Activated CD4-positive, CD25-positive, alpha-beta regulatory T cell treated with anti-CD3 and anti-CD28 coated beads, Interleukin-2, amount 50 U/mL, for 72 hours (primary cell): ENCODE measurements at regions not wholly inside any gene's neighbourhood (a gene's known extent, or its start where the extent isn't known, plus 50 kb on each side); places are given as distances from the start of the nearest gene placed in this dataset.

Source experiments
- DNase-seq: peaks from one replicate; pipeline ENCODE4 v3.0.0; 2021

DNA sequence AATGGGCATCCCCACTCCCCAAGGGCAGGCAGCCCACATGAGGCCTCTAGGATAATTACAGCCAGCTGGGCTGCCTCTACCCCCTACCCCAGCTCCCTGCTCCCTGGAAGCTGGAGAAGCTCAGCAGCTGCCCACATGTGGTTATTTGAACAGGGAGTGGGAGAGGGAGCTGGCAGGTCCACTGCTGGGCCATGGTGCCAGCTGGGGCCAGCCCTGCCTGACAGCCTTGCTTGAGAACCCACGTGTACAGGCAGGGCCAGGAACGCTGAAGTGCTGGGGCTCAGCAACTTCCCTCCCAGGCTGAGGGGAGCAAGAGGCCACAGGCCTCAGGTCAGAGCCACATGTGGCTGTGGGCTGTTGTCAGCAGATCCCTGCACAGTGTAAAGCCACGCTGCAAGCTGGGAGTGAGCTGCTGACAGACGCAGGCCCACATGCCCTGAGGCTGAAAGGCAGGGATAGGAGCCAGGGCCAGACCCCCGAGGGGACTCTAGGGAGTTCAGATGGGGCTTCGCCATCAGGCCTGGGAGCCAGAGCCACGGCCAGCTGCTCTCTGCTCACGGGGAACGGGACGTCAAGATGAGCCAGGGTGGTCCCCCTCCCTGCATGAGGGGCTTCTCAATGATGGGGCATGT lies 129.0 kb downstream of the SYF2 start:
- DNase-seq = no peak

DNA sequence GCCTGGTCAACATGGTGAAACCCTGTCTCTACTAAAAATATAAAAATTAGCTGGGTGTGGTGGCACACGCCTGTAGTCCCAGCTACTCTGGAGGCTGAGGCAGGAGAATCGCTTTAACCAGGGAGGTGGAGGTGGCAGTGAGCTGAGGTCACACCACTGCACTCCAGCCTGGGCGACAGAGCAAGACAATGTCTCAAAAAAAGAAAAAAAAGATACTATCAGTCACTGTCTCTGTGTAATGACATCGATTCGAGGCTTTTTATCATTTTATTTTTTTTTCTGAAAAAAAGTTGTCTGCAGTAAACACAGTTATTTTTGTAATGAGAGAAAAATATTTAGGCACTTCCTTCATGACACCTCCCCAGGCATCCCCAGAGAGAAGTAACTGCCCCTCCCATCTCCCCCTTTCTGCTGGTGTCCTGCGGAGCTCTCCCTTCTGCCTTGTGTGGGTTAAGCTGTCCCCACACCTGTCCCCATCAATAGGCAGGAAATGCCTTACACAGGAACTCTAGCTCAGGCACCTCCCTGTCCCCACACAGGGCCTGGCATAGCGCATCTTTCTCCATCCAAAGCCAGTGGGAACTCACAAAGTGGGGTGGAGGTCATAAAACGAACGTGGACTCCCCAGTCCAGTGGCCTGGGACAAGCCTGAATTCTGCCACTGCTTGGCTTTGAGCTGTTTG lies 132.0 kb downstream of the SYF2 start:
- no peak for DNase-seq

DNA sequence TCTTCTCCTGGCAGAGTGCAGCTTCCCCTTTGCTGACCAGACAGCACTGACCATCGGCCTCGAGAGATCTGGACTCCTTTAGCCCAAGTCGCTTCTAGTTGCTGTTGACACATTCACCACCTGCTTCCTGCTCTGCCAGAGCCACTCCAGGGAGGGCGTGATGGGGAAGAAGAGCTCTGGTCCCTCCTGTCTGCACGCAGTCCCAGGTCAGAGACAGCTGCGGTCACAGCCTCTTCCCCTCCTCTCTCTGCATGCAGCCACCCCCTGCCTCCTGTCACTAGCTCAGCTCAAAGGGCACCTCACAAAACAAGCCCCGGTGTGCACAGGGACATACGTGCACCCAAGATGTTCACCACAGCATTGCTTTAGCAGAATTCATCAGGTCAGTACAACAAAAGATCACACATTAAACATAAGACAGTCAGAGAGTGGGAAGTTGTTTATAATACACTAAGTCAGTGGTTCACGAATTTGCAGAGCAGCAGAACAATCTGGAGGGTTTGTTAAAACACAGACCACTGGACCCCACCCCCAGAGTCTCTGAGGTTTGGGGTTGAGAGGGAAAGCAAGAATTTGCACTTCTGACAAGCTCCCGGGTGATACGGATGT lies 132.9 kb downstream of the SYF2 start:
- DNase-seq = no peak

DNA sequence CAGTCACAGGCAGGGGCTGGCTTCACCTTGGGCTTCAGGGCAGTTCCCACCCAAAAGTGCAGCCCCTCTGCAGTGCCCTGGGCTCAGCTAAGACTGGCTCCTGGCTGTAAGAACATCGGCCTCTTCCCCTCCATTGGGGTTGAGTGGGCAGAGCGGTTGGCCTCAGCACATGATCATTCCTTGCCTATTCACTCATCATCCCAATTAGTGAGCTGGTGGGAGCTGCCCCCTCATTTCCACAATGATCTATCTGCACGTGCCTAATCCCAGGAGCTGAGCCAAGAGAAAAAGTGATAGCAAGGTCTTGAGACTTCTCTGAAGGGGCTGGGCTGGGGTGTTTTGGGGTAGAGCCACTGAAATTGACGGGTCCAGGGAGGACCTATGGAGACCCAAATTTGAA lies 133.6 kb downstream of the SYF2 start:
- no peak for DNase-seq

DNA sequence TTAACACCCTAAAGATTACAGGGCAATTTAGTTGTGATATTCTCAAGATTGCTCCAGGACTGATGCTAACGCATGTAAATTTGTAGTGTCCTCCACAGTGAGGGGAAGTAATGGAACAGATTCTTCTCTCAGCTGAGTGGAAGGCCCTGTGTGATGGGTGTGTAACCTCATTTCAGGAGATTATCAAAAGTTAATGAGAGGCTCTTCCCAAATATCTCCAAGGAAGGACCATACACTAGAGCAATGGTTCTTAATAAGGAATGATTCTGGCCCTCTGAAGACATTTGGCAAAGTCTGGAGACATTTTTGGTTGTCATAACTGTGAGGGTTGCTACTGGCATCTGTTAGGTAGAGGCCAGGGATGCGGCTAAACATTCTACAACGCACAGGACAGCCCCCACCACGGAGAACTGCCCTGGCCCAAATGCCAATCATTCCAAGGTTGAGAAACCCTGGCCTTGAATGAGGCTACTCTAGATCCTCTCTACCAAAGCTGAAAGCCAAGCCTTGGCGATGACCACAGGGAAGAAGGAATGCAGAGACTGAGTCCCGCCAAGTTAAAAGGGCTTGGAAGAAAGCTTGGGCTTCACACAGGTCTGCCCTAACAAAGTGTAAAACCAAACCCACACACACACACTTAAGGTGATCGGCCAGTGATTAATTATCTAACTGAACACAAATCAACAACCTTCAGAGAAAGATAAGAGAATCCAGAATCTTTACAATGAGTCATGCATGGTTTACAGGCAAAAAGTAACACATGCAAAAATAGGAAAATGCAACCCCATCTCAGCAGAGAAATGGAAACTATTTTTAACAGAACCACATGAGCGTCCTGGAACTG lies 135.8 kb downstream of the SYF2 start:
- DNase-seq = no peak

DNA sequence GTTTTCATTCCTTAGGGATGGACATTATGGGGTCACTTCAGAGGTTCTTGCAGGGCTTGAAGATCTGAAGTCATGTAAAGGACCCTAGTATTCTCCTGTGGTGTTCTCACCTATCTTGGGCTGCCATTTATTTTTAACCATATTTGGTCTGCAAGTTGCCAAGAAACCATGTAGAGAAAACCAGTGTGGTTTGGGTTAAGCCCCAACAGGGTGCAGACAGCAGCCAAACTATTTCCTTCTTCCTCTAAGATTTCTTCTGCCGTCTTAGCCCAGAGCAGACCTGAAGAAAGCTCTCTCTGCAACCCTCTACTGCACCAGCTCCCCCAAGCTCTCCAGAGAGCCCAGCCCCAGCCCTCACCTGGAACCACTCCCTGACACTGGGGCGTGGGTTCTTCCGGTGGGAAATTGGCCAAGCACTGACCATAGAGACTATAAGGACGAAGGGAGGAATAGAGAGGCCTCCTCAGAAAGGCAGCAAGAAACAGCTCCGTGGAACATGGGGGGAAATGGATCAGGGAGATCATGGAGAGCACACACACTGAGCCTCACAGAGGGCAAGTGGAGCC lies 136.6 kb downstream of the SYF2 start:
- DNase-seq = no peak

DNA sequence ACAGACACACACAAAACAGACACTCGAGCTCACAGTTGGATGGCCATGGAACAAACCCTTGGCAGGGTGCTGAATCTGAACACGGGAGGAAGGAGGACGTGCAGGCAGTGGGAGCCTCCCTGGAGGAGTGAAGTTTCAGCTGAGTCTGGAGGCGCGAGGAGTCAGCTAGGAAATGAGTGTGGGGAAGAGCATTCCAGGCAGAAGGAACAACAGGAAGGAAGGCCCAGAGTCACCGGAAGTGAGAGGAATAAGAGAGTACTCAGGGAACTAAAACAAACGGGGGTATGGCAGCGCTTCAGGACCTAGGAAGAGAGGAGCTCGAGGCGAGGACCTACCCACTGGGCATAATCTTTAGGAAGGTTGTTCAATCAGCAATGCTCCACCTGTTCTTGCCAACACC lies 137.3 kb downstream of the SYF2 start:
- no peak for DNase-seq

DNA sequence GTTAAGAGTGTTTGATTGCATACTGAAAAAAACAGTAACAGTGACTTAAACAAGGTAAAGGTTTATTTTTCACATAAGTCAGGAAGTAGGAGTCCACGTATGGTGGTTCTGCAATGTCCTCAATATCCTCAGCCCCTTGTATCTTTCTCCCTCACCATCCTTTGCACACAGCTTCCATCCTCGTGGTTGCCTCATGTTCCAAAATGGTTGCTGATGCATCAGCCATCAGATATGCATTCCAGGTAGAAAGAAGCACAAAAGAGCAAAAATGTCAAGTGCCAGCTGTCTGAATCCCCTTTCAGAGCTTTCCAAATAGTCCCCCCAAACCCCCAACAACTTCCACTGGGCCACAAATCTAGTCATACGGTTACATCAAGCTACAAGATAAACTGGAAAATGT lies 138.1 kb downstream of the SYF2 start:
- no peak for DNase-seq

DNA sequence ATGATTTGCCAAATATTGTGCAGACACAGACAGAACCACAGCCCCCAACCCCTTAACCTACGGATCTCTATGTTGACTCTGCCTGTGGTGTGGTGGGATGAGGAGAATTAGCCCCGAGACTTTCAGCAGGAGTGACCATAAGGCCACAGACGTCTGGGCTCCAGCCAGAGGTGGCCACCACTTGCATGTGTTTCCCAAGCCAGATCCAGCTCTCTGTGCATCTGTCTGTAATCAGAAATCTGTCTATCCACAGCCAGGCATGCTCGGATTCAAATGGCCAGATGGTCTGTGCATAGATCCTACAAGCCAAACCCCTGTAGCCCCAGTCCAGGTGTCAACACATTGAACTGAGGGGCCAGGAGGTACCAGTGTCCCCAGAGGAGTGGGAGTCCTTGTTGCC lies 140.6 kb downstream of the SYF2 start:
- no peak for DNase-seq

DNA sequence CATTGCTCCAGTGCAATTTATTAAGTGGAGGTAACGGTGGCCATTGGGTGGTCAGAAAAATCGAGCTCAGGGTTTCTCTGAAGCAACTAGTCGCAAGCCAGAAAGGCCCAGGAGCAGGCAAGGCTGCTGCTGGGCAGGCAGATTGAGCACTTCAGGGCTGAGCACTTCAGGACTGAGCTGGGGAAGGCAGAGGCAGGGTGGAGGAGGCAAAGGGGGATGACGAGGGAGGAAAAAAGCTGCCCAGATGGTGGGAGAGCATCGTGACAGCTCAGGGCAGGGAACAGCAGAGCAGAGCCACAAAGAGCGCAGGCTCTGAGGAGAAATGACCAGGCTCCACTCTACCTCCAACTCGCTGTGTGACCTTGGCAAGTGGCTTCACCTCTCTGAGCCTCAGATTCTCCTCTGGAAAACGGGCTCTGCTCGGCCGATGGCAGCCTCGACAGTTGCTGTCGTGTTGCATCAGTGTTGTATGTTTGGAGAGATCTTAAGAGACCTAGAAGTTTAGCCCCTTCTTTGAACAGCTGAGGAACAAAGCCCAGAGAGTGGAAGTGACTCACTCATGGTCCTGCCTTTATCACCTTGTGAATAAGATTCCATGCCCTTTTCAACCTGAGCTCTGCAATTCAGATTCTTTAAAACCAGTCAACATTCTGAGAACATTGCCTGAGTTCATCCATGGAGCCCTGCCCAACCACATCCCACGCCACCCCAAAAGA lies 141.4 kb downstream of the SYF2 start:
- DNase-seq = no peak

DNA sequence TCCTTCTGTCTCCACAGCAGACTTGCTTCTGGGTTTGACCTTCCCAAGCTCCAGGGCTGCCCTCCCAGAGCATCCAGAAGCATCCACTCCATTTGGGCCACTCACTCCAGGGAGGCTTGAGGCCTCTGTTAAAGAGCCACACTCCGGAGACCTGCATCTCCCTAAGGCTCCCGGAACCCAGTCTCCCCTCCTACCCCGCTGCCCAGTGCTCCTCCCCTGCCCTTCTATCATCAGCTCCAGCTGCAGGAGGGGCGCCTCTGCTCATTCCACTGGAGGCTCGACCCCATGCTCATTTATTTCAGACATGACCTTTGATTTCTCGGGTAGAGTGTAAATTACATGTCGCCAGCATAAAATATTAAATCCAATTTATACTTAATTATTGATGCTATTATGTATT lies 142.5 kb downstream of the SYF2 start:
- no peak for DNase-seq

DNA sequence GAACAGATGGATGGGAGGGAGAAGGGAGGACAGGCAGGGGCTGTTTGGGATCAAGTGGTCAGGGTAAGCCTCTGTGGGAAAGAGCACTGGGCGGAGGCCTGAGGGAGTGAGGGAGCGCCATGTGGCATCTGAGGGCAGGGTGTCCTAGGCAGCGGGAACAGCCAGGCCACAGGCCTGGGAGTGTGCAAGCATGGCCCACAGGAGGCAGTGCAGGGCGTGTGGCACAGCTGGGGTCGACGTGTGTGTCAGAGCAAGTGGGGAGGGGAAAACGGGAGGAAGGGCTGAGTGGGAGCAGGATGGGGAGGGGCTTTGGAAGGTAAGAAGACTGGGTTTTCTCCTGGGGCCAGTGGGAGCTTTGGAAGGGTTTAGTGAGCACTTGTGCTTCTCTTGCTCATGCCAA lies 143.4 kb downstream of the SYF2 start:
- no peak for DNase-seq

DNA sequence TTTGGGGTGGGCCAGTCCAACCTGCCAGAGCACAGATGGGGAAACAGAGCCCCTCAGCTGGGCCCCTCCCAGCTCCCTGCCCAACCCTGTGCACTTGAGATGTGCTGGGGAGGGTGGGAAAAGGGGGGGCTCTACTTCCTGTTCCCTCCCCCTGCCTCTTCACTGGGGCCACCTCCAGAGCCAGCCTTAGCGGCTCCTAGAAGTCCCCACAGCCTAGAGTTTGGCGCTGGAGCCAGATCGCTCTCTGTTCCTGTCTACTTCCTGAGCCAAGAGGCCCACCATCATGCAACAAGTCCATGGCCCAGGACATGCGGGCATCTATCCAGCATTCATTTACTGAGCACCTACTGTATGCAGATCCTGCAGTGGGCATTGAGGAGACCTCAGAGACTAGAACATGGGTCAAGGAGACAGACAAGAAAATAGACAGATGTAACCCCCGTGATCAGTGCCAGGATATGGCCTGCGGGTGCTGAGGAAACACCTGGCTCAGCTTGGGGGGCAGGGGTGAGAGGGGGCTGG lies 144.1 kb downstream of the SYF2 start:
- no peak for DNase-seq

DNA sequence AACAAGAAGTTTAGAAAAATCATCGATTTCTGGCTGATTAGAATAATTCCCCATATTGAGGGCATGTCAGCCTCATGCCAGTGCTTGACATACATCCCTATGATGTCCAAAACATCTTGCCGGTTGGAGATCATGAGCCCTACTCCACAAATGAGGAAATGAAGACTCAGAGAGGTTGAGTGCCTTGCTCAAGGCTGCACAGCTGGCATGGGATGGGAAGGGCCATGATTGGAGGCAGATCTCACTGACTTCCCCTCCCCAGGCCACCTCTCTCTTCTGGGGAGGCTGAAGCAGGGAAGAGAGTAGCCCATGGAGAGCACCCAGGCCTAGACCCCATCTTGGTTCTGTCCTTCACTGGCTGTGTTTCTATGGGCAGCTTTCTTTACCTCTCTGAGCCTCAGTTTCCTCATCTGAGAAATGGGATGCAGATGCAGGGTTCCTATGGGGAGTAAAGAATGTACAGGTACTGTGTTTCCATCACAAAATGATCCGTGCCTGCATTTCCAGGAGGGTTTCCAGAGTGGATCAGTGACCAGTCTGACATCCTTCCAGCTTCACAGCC lies 145.7 kb downstream of the SYF2 start:
- DNase-seq = no peak

DNA sequence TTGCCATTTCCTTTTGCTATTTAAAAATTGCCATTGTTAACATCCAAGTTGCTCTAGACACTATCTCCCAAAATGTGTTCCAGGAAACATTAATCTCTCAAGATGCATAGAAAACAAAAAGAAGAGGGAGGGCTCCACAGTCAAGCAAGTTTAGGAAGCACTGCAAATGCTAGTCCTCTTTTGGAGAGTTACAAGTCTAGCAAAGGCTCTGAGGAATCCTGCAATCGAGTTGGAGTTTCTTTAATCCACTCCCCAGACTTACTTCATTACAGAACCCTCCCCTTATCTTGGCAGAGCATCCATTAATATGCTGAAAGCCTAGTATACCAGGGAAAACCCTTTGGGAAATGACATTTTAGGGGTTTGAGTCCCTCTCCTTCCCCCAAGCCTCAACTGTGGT lies 147.9 kb downstream of the SYF2 start:
- no peak for DNase-seq

DNA sequence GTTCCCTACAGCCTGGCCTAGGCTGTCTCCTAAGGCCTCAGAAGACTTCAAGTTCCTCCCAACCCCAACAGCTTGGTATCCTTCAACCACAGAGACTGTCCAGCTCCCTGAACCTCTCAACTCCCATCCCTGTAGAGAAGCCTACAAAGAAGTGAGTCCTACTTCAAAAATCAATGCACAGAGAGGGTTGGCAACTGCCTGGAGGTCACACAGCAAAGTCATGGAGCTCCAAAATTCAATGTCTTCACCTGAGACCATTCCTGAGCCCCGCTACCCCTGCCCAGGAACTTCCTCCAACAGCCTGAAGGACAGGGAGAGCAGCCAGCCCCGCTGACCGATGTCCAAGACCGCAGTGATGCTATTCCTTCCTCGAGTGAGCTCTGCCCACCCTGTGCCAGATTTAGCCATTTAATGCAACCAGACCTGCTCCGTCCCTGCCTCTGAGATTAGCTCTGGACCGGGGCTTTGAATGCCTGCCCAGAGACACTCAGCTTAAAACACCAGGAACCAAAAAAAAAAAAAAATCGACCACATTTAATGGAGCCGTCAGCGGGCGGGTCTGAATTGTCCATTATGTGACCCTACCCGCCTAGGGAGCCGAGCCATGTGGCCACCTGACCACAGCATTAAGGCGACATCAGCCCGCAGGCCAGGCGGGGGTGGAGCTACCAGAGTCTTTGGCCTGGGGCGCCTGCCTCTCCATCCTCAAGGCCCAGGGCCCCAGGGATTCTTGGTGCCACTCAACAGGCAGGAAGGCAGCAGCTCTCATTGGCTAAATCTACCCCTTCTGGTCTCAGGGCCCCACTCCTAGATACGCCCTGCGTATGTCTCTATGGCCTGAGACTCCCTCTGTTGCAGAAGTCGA lies 148.6 kb downstream of the SYF2 start:
- no peak for DNase-seq

DNA sequence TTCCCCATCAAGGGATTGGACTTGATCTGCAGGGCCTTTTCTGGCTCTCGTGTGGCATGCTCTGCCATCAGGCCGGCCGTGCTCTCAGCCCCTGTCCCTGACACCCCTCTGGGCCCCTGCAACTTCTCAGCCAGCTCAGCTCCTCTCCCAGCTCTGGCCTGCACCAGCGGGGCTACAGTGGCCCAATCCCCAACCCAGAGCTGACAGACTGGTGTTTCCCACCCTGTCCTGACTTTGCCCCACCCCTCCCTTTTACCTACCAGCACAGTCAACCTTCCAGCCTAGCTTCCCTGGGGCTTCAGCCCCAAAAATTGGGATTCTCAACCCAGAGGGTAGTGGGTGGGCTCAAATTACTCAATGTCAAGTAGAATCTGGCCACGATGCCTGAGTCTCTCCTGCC lies 149.3 kb downstream of the SYF2 start:
- no peak for DNase-seq

DNA sequence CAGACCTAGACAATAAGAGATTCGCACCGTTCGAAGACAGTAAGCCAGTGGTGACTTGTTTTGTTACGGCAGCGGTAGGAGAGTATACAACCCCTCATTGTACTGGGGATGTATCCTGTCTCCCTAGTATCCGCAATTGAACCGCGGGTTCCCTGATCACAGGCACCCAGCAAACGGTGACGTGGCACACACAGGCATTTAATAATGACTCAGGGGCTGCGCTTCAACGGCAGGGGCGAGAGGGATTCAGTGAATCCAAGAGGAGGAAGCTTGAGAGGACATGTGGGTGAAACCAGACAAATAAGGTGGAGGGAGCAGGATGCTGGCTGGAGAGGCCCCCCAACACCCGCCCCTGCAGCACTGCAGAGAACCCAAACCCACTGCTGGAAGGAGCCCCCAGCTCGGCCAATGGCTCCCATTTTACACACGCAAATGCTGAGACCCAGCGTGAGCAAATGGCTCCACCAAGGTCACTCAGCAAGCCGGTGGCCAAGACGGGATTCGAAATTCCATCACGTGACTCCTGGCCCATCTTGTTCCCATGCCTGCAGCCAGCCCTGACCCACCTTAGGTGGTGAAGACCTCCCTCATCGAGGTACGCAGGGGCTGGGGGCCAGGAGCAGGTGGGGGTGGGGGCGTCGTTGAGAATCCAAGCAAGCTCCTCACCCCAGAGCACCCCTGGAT lies 149.9 kb downstream of the SYF2 start:
- no peak for DNase-seq

DNA sequence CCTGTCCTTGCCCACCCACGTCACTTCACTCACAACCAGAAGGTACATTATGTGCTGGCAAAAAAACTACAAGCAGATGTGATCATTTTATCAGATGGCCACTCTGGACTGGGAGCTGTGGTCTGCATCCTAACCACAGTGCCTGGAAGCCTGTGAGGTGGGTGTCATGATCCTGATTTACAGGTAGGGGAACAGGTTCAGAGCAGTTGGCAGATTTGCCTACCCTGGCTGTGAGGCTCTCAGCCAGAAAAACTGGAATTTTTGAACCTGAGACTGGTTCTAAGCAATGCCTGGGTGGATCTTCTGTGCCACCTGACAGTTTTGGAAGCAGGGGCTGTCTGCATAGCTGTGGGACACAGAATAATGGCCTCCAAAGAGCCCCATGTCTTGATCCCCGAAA lies 150.8 kb downstream of the SYF2 start:
- DNase-seq = no peak
